NCI-H1105 treated with DMSO at 0.1 percent for 48 hours (cell line): ENCODE measurements at regions not wholly inside any gene's neighbourhood (a gene's known extent, or its start where the extent isn't known, plus 50 kb on each side); places are given as distances from the start of the nearest gene placed in this dataset.

Experiments used
- DNase-seq: peaks from one replicate; lab custom pipeline; 2025; lab: John Stamatoyannopoulos, UW

DNA sequence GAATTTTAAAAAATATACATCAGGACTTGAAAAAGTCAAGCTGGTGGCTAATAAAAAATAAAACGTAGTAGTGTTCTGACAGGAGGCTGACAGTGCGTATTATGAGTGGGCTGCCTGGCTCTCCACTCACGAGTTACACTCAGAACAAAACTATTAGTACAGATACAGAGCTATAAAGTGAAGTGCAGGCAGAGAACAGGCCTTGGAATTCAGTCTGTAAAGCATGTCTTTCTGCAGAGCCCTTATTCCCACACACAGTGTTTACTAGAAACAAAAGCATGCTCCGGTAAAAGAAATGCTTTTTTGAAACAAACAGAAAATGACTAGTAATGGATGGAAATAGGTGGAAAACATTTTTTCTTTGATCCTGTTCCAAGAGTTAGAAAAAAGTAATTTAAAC, 334.7 kb downstream of the DIRAS2 start:
- DNase-seq, result no peak

DNA sequence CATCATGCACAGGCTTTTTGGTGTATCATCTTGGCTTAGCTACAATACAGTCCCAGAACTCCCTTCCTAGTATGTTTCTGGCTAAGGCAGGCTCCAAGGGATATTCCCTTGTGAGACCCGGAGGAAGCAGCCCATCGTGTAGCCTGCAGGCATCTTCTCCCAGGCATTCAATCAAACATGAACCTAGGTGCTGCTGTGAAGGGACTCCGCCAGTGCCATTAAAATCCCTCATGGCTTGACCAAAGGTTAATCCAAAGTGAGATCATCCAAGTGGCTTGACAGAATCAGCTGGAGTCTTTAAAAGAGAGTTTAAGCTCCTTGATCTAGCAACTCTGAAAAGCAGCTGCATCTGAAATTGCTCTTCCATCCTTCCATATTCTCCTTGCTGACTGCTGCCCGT, 333.9 kb downstream of the DIRAS2 start:
- no peak for DNase-seq

GRCh38 chr9:90309809-90310520, 332.7 kb downstream of the DIRAS2 start:
- DNase-seq, result no peak

GRCh38 chr9:90310521-90310876, 332.1 kb downstream of the DIRAS2 start:
- DNase-seq, result no peak

DNA sequence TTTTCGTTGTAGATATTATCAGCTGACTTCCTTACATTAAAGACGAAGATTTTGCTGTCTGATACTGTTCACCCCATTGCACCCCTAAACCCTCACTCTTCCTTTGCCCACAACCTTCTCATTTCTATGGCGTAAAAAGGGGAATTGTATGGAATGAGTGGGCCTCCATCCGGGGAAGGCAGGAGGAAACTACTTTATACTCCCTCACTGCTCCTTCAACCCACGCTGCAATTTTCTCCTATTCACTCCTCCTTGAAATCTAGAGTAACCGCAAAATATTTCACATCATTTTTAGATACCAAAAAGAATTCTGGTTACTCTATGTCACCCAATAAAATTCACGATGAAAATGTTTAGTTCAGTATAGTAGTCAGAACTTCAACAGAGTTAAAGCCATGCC, 330.8 kb downstream of the DIRAS2 start:
- no peak for DNase-seq

DNA sequence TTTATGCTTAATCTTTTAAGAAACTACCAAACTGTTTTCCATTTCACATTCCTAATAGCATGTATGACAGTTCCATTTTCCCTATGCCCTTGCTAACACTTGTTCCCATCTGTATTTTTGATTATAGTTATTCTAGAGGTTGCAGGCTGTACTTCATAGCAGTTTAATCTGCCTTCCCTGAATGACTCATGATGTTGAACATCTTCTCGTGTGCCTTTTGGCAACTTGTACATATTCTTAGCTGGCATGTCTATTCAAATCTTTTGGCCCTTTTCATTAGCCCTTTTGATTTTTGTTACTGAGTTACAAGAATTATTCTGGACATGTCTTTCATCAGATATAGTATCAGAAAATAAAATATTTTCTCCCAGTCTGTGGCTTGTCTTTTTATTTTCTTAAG, 320.3 kb downstream of the DIRAS2 start:
- DNase-seq, result no peak

GRCh38 chr9:90325913-90326653, 316.5 kb downstream of the DIRAS2 start:
- DNase-seq, result no peak

- DNase-seq, result no peak
Measured at GRCh38 chr9:90330231-90330630, 312.4 kb downstream of the DIRAS2 start.

DNA sequence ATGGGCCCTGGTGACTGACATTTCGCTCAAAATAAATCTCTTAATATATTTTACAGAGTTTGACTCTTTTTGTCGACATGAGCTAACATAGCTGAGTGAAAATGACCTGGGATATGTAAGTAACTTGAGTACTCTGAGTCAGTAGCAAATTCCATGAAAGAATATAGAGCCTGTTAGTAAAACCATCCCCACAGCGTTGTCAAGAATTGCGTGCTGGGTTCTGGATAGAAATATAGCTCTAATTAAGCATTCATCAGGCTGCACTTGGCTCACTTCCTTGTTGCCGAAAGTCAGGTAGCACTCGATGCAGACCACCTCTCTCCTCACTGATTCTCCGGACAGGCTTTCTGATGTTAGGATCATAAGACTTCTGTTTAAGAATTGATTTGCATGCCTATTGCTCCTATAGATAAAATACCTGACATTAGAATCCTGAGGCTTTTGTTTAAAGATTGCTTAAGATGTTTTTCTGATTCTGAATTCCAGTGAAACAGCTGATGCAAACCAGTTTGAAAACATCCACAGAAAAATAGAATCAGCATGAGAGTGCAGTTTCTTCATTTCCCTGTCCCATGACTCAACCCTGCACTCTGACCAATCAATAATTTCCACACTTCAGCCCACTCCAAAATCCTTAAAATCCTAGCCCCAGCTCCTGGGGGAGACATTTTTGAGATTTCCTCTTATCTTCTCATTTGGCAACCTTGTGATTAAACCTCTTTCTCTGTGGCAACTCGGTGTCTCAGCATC, 310.6 kb downstream of the DIRAS2 start:
- no peak for DNase-seq

DNA sequence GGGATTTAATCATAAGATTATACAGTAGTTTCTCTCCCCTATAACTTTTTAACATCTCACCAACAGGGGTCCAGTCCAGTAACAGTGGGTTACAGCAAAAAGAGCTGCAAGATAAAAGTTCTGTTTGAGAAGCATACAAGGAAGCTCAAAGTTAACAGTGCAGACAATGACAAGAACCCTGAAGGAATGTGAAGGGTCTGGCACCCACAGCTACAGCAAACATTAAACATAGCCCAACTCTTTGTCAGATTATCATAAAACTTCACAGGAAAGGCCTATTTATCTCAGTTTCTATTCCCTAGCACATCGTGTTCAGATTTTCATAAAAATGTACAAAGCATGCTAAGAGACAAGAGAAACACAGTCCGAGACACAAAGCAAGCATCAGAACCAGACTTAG, 309.4 kb downstream of the DIRAS2 start:
- DNase-seq, result no peak

- DNase-seq, result no peak
Measured at GRCh38 chr9:90340421-90340820, 302.2 kb downstream of the DIRAS2 start.

DNA sequence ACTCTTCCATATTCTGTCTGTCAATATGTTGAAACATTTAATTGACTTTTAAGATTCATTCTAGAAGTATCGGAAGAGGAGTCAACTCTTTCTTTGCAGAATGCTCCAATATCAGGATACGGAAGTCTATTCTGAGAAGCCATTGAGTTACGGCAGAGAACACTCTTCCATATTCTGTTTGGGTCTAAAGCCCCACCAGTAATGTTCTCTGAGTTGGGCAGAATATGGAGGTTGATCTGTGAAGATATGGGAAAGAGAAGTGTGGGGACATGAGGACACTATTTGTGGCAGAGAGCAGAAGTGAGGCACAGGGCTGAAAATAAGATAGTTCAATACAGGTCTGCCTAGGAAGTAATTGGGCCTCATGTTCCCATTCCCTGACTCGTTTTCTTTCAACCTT, 300.0 kb downstream of the DIRAS2 start:
- no peak for DNase-seq

DNA sequence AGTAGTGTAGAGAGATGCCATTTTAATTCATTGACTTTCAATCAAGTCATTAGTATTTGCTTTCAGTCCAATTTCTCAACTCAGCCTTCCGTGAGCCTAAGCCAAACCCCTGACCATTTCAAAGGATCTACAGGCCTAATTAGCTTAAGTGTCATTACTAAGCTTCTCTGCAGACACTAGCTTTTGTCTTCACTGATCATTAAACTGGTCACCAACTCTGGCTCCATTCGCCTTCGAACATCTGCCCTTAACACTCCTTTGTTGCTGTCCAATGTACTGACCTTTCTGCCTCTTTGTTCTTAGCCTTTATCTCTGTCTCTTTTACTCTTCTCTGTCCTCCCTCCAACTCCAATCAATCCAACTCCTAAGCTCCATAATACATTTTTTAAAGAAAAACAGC, 299.3 kb downstream of the DIRAS2 start:
- peak; percentile 78 for DNase-seq

DNA sequence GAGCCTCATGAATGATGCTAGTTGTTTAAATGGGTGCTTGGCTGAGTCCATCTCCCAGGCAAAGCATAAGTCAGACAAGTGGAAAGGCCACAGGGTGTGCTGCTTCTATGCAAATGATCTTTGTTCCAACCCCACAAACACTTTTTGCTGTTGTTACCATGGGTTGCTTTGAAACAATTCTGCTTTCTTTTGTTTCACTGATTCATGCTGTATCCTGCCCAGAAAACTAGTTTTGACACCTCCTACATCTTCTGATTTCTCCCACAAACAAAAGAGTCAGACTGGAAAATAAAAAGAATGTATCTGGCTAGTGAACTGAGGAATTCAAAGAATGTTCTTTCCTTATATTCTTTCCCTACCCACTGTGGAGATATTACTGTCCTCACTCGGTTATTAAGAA, 298.6 kb downstream of the DIRAS2 start:
- no peak for DNase-seq

GRCh38 chr9:90365666-90366065, 277.0 kb downstream of the DIRAS2 start:
- peak; percentile 94 for DNase-seq

DNA sequence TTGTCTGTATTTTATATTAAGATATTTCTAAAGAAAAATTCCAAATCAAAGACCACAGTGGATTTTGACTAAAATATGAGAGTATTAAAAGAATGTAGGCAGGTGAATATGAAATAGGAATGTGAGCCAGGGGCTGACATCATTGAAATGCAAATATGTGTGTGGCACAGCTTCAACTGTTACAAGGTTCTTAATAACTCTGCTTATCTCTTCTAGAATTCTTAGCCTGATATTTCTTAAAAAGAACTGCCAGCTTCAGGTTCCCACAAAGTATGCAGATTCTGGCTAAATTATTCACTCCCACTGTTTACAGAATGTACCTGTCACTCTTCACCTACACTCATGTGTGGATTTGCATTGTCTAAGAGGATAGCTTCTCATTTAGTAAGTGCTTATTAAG, 274.4 kb downstream of the DIRAS2 start:
- DNase-seq, result peak; percentile 29

GRCh38 chr9:90368928-90369327, 273.7 kb downstream of the DIRAS2 start:
- DNase-seq, result no peak

- no peak for DNase-seq
Measured at GRCh38 chr9:90379771-90380170, 262.9 kb downstream of the DIRAS2 start.

- DNase-seq, result no peak
Measured at GRCh38 chr9:90385146-90385545, 257.5 kb downstream of the DIRAS2 start.

DNA sequence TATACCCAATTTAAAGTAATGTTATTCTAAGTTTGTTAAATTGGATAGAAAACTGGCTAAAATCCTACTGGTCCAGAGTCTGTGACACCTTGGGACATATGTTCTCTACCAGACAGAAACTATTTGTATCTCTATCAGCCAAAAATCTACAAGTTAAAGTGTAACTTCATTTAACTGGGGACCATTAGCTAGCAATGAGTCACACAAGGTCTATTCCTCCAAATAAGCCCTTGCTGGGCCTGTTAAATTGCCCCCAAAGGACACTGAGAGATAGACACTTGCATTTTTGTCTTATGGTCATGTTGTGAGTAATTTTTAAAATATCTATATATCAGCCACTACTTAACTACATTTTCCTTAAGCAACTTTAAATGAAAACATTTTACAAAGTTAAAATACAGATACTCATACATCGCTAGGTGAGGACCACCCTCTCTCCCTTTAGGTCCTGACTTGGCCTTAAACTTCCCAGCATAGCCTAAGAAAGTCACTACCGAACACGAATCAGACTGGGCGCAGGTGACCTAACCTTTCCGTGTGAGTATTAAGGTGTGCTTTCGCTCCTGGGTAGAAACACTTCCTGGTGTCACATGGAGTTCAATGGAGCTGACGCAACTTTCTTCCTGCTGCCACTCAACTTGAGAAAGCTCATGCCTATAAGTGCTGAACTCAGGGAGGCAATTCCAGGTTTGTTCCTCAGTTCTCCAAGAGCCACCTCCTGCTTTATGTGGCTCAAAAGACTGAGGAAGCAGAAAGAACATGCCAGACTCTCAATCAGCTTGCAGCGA, 249.1 kb downstream of the DIRAS2 start:
- no peak for DNase-seq

GRCh38 chr9:90394871-90395270, 247.8 kb downstream of the DIRAS2 start:
- no peak for DNase-seq

- DNase-seq, result no peak
Measured at GRCh38 chr9:90400091-90400490, 242.5 kb downstream of the DIRAS2 start.
